ENCODE measurements at regions not wholly inside any gene's neighbourhood (a gene's known extent, or its start where the extent isn't known, plus 50 kb on each side); places are given as distances from the start of the nearest gene placed in this dataset.
"Not testable (repeated sequence)": the region's sequence is repeated elsewhere in the genome, so short reads cannot be mapped to it uniquely, and the experiment has no call there.

GRCh38 chr14:105723271-105723670, 196.9 kb downstream of the TMEM121 start:
- not testable (repeated sequence) for H3K36me3 Mint-ChIP-seq (ENCODE audit: low read depth); DNase-seq (ENCODE audit: low spot score); H3K27ac Mint-ChIP-seq (ENCODE audit: unreplicated experiment); H3K4me3 Mint-ChIP-seq (ENCODE audit: unreplicated experiment); H3K27me3 Mint-ChIP-seq (ENCODE audit: low read depth); H3K4me1 Mint-ChIP-seq (ENCODE audit: low read depth)
- peaks cover 33% of the 10 kb centered on the region for H3K9me3 Mint-ChIP-seq (ENCODE audit: low read depth)

DNA sequence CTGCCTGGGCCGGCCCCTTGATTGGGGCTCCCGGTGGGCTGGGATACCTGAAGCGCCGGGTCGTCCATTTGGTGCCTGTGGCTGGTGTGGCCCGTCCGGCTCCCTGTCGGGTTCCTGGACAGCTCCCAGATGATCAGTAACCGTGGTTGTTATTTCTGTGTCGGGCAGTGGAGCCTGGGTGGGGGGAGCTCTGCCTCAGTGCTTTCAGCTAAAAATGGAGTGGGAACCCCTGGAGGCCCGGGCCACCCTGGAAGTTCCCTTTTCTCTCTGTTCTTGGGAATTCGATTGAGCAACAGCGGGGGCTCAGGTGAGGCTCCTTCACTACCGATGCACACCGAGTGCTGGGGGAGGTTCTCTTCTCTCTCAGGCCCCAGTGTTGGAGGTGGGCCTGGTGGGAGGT, 197.4 kb downstream of the TMEM121 start:
- not testable (repeated sequence) for H3K27me3 Mint-ChIP-seq (ENCODE audit: low read depth); H3K4me1 Mint-ChIP-seq (ENCODE audit: low read depth); H3K4me3 Mint-ChIP-seq (ENCODE audit: unreplicated experiment); H3K27ac Mint-ChIP-seq (ENCODE audit: unreplicated experiment); H3K36me3 Mint-ChIP-seq (ENCODE audit: low read depth)
- peak; percentile 58 for DNase-seq (ENCODE audit: low spot score)
- peaks cover 36% of the 10 kb centered on the region for H3K9me3 Mint-ChIP-seq (ENCODE audit: low read depth)

DNA sequence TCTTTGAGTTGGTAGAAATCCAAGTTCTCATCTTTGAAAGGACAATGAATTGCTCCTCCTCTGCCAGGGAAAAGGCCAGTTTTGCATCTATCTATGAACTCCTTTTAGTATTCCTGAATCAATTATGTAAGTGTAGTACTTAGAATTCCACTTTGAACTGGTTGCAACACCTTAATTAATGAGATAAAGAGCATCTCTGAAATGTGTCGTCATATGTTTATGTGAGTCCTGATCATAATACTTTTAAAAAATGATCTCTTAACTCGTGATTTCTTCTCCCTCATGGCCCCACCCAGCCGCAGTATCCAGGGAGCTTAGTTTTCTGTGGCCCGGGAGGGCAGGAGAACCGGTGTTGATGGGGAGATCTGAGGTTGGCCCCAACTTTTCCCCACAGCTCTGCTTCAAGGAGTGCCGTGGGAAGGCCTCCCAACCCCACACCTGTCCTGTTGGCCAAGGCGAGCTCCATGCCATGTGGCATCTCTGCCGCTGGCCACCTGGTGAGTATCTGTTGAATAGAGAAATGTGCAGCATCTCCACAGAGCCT, 203.5 kb downstream of the TMEM121 start:
- not testable (repeated sequence) for H3K4me3 Mint-ChIP-seq (ENCODE audit: unreplicated experiment); H3K4me1 Mint-ChIP-seq (ENCODE audit: low read depth); H3K27ac Mint-ChIP-seq (ENCODE audit: unreplicated experiment); H3K27me3 Mint-ChIP-seq (ENCODE audit: low read depth); H3K36me3 Mint-ChIP-seq (ENCODE audit: low read depth)
- peak; percentile 72 for DNase-seq (ENCODE audit: low spot score)
- peaks cover 51% of the 10 kb centered on the region for H3K9me3 Mint-ChIP-seq (ENCODE audit: low read depth)

- H3K27me3 Mint-ChIP-seq (ENCODE audit: low read depth); H3K27ac Mint-ChIP-seq (ENCODE audit: unreplicated experiment); H3K4me1 Mint-ChIP-seq (ENCODE audit: low read depth); H3K36me3 Mint-ChIP-seq (ENCODE audit: low read depth); H3K4me3 Mint-ChIP-seq (ENCODE audit: unreplicated experiment); DNase-seq (ENCODE audit: low spot score): not testable (repeated sequence)
- H3K9me3 Mint-ChIP-seq (ENCODE audit: low read depth): peaks cover 47% of the 10 kb centered on the region
Observed at GRCh38 chr14:105730731-105731130, 204.3 kb downstream of the TMEM121 start.

DNA sequence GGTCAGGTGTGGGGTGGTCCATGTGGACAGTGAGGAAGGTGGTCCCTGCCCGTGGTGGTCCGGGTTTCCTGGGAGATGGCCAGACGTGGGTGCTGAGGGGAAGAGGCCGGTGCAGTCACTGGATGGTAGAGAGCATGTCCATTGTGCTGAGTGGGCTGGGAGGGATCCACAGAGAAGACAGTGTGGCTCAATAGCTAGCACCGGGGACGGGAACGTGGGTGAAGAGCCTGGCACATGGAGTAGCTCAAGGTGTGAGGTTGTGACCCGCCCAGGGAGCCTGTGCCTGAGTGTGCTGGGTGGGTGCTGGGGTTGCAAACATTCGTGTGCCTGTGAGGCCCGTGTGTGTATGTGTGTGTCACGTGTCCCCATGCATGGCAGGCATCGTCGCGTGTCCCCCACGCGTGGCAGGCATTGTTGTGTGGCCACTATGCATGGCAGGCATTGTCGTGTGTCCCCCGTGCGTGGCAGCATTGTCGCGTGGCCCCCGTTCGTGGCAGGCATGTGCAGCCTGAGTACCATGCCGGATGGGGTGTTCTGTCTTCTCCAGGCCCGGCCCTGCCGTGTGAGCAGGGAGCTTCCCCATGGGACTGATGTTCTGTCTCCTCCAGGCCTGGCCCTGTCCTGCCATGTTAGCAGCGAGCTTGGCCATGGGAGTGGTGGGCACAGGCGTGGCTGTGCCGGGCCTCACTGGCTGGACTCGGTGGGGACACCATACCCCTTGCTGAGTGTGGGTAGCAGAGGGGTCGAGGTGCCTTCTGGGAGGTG, 205.0 kb downstream of the TMEM121 start:
- not testable (repeated sequence) for H3K4me1 Mint-ChIP-seq (ENCODE audit: low read depth); H3K4me3 Mint-ChIP-seq (ENCODE audit: unreplicated experiment); H3K27me3 Mint-ChIP-seq (ENCODE audit: low read depth); H3K27ac Mint-ChIP-seq (ENCODE audit: unreplicated experiment); H3K36me3 Mint-ChIP-seq (ENCODE audit: low read depth)
- peak; percentile 74 for DNase-seq (ENCODE audit: low spot score)
- peaks cover 45% of the 10 kb centered on the region for H3K9me3 Mint-ChIP-seq (ENCODE audit: low read depth)

GRCh38 chr14:105733081-105734065, 207.0 kb downstream of the TMEM121 start:
- no peaks in the 10 kb centered on the region for H3K4me1 Mint-ChIP-seq (ENCODE audit: low read depth)
- no peak overlapping the region for H3K4me3 Mint-ChIP-seq (ENCODE audit: unreplicated experiment)
- DNase-seq (ENCODE audit: low spot score): no peak
- H3K27me3 Mint-ChIP-seq (ENCODE audit: low read depth): no peaks in the 10 kb centered on the region
- TF ChIP-seq, protein P1, sequence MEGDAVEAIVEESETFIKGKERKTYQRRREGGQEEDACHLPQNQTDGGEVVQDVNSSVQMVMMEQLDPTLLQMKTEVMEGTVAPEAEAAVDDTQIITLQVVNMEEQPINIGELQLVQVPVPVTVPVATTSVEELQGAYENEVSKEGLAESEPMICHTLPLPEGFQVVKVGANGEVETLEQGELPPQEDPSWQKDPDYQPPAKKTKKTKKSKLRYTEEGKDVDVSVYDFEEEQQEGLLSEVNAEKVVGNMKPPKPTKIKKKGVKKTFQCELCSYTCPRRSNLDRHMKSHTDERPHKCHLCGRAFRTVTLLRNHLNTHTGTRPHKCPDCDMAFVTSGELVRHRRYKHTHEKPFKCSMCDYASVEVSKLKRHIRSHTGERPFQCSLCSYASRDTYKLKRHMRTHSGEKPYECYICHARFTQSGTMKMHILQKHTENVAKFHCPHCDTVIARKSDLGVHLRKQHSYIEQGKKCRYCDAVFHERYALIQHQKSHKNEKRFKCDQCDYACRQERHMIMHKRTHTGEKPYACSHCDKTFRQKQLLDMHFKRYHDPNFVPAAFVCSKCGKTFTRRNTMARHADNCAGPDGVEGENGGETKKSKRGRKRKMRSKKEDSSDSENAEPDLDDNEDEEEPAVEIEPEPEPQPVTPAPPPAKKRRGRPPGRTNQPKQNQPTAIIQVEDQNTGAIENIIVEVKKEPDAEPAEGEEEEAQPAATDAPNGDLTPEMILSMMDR (IDR thresholded peaks at IDR 0.05): no peak
- no peak overlapping the region for H3K27ac Mint-ChIP-seq (ENCODE audit: unreplicated experiment)
- peaks cover 2% of the 10 kb centered on the region for H3K36me3 Mint-ChIP-seq (ENCODE audit: low read depth)
- H3K9me3 Mint-ChIP-seq (ENCODE audit: low read depth): peaks cover 31% of the 10 kb centered on the region

- not testable (repeated sequence) for H3K36me3 Mint-ChIP-seq (ENCODE audit: low read depth); DNase-seq (ENCODE audit: low spot score); H3K4me1 Mint-ChIP-seq (ENCODE audit: low read depth); H3K27ac Mint-ChIP-seq (ENCODE audit: unreplicated experiment); H3K4me3 Mint-ChIP-seq (ENCODE audit: unreplicated experiment); H3K27me3 Mint-ChIP-seq (ENCODE audit: low read depth)
- H3K9me3 Mint-ChIP-seq (ENCODE audit: low read depth): peaks cover 24% of the 10 kb centered on the region
Observed at GRCh38 chr14:105734241-105734640, 207.9 kb downstream of the TMEM121 start.

DNA sequence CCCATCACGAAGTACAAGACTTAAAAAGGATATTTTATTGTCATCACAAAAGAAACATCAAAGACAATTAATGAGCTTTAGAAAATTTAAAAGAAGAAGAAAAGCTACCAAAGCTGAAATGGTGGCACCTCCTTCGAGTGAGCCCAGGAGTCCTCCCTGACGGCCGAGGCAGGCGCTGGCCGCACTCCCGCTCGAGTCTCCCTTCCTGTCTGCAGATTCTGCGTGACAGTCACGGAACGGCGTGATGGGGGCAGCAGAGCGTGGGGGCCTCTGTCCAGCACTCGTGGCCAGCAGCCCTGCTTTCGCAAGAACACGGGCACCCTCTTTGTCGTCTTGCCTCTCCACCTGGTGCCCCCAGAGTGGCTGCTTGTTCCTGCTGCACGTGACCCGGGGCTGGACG, 209.9 kb downstream of the TMEM121 start:
- DNase-seq (ENCODE audit: low spot score); H3K27ac Mint-ChIP-seq (ENCODE audit: unreplicated experiment): not testable (repeated sequence)

More for the DNA sequence above, 209.9 kb downstream of the TMEM121 start:
- H3K36me3 Mint-ChIP-seq (ENCODE audit: low read depth); H3K27me3 Mint-ChIP-seq (ENCODE audit: low read depth); H3K4me3 Mint-ChIP-seq (ENCODE audit: unreplicated experiment); H3K4me1 Mint-ChIP-seq (ENCODE audit: low read depth); H3K9me3 Mint-ChIP-seq (ENCODE audit: low read depth): not testable (repeated sequence)

All from chondrocyte (in vitro differentiated cells).